NCI-H187 (cell line): ENCODE measurements at regions not wholly inside any gene's neighbourhood (a gene's known extent, or its start where the extent isn't known, plus 50 kb on each side); places are given as distances from the start of the nearest gene placed in this dataset.

Source experiments
- DNase-seq, 2 experiments: peaks; one replicate each; lab custom pipeline; 2025; lab: John Stamatoyannopoulos, UW

DNA sequence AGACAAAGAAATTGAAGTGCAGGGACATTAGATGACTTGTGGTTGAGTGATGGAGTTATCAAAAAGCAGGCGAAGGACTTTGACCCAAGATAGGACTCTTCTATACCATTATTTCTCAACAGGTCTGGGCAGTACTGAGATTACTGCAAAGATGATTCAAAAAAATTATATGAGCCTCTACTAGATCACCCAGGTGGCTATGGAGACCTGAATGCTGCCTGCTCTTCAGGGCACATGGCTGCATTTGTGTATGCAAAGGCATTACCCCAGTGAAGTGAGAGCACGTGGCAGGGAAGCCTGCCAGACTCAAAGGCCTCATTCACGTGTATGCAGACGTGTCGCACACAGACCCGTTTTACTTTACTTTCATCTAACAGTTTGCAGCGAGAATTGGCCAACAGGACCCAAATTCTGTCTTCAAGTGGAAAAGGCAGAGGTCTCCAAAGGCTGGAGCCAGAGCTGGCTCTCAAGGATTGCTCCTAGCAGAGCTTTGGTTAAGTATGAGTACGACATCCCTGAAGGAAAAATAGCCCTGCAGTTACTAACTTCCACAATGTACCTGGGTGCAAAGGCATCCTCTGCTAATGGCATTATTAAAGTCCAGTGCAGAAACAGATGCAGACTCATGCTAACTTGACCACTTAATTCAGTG is 113.8 kb upstream of the ARMC2 start:
- DNase-seq: no peak

DNA sequence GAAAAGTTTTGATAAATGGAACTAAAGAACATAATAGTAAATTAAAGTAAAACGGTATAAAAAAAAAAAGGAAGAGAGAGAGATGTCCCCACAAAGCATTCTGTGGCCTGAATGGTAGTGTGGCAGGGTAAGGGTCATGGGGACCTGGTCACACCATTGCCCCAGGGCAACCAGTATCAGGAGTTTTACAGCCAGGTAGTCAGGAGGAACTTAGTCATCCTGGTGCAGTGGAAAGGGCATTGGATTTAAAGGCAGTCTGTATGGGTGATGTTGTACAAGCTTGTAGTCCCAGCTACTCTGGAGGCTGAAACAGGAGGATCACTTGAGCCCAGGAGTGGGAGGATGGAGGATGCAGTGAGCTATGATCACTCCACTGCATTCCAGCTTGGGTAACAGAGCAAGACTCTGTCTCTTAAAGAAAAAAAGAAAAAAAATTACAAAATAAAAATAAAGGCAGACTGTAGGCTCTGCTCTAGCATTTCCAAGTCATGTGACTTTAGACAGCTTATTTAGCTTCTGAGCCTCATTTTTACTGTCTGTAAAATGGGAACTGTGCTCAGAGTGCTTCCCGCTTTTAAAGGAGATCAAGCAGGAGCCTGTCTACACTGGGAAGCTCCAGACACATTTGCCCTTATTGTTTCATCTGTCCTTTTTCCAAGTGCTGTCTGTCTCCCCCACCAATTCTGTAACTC is 112.8 kb upstream of the ARMC2 start:
- DNase-seq: no peak

DNA sequence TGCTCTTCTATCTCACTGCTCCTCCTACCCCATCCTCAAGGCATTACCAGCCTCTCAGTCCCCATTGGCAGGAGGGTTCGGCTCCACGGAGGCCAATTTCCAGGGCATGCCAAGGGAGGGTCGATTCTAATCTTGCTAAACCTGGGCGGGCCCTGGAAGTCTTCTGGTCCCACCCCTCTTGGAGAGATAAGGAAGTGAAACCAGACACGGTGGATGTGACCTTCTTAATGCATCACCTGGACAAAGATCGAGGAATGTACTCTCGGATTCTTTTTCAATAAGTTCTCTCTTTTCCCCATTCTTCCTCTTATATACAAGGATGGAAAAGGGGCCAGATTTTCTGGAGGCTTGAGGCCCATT is 112.2 kb upstream of the ARMC2 start:
- no peak for DNase-seq

DNA sequence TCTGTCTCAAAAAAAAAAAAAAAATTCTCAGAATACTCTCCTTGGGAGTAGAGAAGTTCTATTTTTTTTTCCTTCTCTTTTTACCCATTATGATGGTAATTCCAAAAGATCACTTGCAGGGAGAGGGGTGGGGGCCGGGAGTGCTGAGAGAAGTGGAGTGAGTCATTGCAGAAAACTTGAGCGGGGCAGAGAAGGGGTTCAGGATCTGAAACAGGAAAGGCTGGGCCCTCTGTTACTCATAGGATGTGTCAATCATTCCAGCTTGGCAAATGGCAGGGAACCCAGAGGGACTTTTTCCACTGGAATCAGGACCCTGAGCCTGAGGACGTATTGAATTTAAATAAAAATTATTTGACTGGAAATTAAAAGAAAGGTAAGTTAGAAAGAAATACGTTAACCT is 111.4 kb upstream of the ARMC2 start:
- DNase-seq: no peak

DNA sequence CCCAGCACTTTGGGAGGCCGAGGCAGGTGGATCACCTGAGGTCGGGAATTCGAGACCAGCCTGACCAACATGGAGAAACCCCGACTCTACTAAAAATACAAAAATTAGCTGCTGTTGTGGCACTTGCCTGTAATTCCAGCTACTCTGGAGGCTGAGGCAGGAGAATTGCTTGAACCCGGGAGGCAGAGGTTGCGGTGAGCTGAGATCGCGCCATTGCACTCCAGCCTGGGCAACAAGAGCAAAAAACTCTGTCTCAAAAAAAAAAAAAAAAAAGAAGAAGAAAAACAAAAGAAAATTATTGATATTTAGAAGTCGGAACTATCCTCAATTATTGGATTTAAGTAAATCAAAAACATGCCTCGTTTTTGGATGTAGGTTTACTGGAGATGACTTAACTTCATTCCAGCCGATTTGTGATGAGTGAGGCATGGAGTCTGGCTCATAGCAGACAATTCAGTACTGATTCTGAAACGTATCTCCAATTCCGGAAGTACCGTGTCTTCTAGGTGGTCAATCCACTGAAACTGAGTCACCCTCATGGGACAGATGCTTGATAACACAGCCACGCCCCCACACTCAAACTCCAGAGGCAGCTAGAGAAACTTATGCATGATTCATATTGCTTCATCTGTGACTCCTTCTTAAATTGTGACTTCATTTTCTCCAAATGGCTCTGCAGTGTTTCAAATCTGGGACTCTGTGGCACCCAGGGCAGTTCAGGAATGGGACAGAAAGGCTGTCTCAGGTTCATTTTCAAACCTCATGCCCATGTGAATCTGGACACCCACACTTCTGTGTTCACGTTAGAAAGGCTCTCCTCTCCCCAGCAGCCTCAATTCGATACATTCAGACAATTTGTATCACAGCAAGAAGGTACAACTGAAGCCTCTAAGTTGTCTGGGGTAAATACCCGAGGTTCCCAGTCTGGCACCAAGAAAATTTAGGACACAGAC is 110.4 kb upstream of the ARMC2 start:
- no peak for DNase-seq

DNA sequence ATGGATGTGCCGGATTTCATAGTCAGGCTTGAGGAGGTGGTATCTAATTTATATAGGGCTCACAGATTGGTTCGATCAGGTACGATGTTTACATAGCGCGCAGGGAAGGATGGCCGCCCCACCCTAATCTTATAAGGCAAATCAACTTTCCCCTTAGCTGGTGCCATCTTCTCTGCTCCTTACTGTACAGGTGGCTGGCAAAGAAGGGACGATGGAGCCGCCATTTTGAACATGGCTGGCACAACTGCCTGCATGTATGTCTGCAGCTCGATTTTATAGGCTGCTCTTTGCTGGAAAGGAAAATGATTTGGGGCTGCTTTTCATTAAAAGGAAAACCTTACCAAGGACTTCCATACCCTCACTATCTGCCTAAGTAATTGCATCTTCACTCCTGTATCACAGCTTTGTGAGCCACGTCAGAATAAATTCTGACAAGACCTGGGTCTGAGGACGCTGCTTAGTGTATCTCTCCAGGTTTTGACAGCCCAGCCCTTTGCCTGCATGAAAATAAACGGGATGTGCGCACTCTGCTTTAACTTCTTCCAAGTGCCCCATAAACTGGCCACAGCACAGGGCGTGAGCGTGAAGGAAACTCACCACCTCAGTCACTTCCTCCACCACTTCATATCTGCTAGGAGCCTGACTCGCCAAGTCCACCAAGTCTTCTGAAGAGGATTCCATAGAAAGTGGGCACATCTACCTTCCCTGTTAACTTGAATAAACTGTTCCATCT is 109.4 kb upstream of the ARMC2 start:
- no peak for DNase-seq

DNA sequence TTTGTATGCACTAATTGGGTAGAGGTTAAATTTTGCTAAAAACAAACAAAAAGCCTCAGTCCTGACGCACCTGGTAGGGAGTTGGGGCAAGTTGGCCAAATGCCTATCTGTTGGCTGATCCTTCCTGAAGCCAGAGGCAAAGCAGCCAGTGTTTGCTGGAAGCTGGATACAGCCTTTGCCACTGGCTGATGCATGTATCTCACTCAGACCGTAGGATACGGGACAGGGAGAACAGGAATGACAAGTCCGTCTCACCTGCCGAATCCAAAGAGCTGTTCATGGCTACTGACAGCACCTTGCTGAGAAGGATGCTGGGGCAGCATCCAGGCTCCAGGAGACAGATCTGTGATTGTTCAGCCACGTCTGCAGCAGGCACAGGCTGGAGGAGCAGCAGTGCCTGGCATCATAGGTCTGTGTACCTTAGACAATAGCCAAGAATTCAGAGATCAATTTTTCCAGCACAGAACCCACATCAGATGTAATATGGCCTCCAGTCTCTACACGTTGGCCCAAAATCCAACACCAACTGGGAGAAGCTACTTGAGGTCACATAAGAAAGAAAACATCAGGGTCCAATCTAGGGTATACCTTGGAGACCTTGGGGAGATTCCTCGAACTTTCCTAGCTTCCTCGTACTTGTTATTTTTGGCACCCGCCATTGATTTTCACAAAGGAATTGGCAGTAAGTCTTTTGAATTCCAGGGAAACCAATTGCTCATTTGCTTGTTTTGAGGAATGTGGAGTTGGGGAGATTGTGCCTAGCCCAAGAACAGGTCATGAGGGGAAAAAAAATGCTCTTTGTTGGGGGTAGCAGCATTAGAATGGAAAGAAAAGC is 108.5 kb upstream of the ARMC2 start:
- DNase-seq: no peak

DNA sequence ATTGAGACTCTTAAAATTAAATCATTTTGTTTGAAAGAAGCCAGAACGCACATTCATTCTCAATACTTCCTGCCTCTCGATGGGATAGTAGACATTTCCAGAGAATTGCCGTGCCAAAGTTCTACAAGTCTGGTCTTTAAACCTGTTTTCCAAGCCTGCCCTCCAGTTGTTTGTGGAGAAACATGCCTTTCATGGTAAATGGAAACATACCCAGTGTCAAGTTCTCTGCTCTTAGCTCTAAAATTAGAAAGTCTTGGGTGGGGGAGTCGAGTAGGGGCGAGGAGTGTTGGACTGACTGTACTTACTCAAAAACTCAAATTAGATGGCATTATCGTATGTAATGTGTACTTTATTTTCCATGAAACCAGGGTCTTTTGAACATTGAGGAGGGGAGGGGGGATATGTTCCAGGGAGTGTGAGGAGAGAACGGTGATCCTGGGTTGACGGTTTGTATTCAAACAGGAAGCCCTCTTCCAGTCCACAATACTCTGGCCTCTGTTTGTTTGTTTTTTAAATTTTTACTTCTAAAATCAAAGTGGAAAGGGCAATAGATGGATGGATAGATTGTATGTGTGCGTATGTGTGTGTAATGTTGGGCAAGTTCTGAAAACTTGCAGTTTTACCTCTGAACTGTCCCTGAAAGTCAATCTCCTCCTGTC is 106.8 kb upstream of the ARMC2 start:
- no peak for DNase-seq

DNA sequence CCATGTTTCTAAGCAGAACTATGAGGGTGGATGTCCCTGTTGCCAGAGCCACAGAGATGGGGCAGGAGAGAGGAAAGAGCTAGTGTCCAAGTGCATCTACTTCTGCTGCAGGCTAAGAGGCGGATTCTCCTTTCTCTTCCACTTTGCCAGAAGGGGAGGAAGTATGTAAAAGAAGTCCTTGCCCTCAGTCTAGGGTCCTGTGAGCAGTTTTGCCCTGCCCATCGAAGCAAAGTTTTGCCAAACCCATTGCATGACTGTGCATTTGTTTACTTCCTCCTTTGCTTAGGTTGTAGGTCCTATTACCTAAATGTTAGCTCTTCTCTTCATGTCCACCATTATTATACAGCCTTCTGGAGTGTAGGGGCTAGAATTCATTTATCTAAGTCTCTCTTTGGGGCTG is 106.2 kb upstream of the ARMC2 start:
- no peak for DNase-seq

DNA sequence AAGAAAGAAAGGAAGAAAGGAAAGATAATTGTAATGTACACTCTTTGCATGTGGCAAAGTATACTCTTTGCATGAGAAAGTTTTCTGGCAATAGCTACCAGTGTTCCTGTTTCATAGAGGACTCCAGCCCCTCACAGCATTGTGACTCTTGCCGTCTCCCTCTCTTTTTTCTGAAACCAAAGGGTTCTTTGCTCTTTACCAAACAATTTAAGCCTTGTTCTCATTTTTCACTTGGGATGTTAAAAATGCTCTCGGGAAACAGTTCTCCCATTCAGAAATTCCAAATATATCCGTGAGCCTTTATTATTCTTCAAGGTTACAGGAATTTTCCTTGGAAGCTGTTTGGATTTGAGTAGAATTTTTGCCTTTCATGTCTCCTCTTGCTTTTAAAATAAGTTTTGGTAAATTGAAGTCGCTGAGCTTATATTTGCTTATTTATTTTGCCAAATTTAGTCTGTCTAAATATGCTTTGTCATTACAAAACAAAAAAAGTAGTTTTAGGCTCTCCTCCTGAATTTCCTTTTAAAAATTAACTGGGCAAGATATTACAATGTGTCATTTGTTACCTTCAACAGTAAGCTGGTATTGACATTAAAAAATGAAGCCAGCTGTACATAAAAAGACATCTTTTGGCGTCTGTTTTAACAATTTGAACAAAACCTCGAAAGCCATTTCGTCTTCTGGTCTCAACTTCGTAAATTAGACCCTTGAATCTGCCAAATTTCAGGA is 103.8 kb upstream of the ARMC2 start:
- DNase-seq: no peak

DNA sequence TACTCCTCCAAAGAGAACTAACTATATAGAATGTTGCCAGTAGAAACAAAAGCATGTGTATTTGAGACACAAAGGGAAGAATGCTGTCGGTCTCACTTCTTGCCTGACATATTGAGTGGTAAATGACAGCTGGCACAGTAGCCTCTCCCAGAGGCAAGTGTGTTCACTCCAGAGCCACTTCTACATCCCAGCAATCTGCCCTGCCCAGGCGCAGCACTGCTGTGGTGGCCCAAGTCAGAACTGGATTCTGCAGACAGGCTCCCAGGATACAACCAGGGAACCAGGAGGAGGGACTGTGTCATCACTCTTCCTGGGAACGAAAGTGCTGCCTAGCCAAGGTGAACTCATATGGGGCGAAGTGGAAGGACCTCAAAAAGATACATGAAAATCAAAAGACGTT is 103.2 kb upstream of the ARMC2 start:
- DNase-seq: no peak

DNA sequence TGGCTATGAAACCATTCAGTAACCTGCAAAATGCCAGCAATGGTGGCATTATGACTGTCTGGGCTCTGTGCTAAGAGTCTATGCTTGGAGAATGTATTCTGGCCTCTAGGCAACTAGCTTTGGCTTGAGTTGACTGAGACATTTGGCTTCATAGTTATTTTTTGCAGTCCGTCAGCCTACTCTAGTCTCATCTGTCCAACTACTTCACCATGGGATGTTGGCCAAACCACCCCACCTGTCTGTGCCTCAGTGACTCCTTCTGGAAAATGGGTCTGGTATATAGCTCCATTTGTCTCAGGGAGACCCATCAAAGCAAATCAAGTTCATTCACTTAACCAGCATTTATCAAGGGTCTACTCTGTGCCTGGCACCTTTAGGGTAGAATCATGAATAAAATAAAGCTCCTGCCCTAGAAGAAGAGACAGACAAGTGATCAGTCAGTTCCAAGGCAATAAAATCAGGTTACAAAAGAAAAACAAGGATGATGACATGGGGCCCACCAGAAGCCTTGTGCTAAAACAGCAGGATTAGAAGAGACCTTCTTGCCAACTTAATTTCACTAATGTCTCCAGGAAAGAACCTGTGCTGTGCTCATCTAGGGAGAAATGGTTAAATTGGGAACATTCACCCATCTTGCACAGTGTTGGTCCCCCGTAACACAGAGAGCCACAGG is 102.4 kb upstream of the ARMC2 start:
- no peak for DNase-seq

DNA sequence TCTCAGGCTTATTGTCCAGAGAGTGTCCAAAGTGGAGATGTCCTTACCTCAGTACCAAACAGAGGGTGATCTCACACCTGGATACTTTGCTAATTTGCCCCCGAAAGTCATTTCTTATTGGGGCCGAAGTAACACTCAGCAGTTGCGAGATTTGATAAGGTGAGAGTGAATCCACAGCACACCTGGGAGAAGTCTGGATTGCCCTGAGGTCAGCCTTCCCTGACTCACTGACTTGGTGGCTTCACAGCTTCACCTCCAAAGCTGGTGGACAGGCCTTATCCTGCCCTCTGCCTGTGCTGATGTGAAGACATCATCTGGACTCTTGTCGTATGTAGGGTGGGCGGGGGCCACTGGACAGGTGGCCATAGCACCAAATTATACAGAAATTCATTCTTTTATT is 101.9 kb upstream of the ARMC2 start:
- DNase-seq: no peak

DNA sequence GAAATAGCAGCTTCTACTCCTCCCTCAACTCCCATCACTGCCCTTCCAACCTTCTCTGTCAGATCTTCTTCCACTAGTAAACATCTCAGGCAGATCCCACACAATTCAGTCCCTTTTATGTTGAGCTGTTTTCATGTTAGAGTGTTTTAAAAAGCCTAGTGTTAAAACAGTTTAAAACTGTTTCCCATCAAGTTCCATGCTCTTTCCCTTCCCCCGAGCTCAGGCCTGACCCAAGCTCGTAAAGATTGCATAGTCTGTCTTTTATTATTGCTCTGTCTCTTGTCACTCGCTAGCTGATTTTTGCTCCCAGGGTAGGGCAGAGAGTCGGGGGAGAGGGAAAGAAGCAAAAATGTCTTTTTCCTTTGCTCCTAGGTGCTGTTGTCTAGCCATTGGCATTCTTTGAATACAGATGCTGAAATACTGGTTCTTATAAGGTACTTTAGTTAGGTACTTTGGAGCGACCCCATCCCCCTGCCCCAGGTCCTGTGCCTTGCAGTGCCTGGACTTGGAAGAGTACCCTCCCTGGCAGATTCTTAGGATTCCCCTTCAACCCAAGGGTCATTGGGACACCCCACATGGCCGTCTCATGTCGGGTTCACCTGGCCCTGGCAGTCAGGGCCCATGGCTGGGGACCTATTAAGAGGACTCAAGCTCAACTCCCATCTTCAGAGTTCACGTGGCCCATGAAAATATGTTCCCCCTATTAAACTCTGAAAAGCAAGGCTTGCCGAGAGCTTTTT is 101.2 kb upstream of the ARMC2 start:
- DNase-seq: no peak

DNA sequence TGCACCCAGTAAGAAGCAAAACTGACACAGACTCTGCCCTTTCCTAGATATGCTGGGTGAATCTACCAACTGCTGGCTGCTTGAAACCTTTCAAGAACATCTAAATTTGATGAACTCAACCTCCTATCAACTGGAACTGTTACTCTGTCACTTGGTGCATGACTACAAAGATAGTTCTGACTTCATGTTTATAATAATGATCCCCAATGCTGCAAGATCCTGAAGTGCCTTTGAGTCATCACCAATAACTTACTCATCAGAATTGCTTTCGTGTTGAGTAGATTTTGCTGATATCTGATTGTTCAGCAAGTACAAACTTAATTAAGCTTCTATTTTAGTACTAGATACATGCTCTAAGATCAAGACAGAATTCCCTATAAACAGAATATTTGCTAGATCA is 100.2 kb upstream of the ARMC2 start:
- DNase-seq: no peak

DNA sequence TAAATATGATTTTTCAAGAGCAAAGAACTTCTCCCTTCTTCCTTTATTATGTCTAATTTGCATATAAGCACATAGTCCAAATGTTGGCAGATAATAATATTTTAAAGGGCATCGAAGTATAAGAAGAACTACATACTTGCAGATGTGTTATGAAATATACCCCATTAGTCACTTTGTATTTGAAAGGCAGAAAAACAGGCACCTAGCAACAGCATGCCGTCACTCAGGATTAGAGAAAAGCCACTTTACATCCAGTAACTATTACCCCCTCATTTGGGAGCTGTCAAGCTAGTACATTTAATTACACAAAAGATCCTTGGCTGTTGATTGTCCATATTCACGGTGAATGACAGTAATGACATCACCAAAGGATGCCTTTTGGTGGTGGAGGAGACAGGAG is 99.3 kb upstream of the ARMC2 start:
- no peak for DNase-seq

DNA sequence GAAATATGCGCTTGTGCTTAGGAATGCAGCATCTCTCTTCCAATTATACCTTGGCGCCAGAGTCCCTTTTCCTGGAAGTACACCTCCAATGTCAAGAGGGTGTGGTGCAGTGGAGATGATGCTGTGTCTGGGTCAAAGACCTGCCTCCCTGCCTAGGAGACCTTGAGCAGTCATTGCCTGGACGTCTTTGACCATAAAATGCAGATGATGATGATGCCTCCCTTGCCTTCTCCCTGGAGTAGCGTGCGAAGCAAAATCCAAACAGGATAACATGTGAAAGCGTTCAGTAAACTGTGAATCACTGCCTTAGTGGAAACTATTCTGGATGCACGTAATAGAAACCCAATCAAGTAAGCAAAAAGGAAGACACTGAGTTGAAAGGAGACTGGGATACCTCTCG is 97.4 kb upstream of the ARMC2 start:
- DNase-seq: no peak

DNA sequence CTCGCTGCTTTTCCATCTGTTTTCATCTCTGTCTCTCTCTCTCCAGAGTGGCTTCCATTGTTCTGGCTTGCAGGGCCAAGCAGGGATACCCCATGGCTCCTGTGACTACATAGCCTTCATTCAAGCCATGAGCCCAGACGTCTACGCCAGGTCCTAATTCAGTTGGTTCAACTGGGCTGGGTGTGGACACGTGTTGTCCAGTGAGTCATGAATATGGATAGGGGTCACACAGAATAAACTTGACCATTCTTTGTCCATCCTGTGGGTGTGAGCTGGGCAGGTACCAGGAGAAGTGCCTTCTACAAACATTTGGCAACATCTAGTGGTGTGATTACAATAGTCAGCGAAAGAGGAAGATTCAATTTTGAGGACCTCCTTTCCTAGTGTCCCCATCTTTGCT is 96.9 kb upstream of the ARMC2 start:
- DNase-seq: no peak
